ENCODE measurements at regions not wholly inside any gene's neighbourhood (a gene's known extent, or its start where the extent isn't known, plus 50 kb on each side); places are given as distances from the start of the nearest gene placed in this dataset.

DNA sequence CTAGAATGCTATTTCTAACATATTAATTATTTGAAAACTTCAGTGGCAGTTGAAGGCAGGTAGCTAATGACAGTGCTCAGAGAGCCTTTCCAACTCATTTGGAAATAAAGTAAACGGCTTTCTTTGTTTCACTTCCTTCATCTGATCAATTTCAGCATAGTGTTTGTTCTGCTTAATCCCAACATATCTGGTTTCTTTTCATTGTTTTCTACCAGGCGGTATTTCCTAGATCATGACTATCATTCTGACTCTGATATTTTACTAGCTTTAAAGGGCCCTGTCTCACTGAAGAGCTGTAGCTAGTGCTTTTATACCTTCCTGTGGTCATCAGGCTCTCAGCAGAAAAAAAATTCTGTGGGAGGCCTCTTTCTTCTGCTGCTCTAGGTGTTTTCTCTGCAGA is 178.6 kb downstream of the RBM26 start (continued):
- TF ChIP-seq, protein P1, sequence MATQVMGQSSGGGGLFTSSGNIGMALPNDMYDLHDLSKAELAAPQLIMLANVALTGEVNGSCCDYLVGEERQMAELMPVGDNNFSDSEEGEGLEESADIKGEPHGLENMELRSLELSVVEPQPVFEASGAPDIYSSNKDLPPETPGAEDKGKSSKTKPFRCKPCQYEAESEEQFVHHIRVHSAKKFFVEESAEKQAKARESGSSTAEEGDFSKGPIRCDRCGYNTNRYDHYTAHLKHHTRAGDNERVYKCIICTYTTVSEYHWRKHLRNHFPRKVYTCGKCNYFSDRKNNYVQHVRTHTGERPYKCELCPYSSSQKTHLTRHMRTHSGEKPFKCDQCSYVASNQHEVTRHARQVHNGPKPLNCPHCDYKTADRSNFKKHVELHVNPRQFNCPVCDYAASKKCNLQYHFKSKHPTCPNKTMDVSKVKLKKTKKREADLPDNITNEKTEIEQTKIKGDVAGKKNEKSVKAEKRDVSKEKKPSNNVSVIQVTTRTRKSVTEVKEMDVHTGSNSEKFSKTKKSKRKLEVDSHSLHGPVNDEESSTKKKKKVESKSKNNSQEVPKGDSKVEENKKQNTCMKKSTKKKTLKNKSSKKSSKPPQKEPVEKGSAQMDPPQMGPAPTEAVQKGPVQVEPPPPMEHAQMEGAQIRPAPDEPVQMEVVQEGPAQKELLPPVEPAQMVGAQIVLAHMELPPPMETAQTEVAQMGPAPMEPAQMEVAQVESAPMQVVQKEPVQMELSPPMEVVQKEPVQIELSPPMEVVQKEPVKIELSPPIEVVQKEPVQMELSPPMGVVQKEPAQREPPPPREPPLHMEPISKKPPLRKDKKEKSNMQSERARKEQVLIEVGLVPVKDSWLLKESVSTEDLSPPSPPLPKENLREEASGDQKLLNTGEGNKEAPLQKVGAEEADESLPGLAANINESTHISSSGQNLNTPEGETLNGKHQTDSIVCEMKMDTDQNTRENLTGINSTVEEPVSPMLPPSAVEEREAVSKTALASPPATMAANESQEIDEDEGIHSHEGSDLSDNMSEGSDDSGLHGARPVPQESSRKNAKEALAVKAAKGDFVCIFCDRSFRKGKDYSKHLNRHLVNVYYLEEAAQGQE (IDR thresholded peaks at IDR 0.05) = no peak
- TF ChIP-seq MAFK (IDR thresholded peaks at IDR 0.05; ENCODE audit: partially characterized antibody) = no peak
- no peak for TF ChIP-seq KDM5A (IDR thresholded peaks at IDR 0.05)

DNA sequence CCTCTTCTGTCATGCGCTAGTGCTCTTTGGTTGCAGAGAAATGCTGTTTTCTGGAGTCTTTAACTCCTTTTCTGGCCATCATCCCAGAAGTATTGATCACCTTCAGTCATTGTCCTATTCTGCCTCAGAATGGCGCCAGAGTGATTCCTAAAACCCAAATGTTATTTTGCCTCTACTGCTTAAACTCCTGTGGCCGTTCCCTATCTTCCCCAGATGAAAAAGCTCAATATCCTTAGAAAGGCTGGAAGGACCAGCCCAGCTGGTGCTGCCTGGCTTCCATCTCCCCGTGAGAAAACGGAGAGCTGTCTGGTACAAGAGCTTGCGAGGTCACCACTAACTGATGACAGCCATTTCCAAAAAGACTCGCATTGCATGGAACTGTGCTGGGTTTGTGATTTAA is 179.1 kb downstream of the RBM26 start:
- Histone ChIP-seq H3K9me3 (no peaks in the 10 kb centered on the region), H3K4me3 (no peak overlapping the region), H3K4me1 (no peaks in the 10 kb centered on the region), H3K27ac (no peak overlapping the region), H3K4me2 (no peak overlapping the region)
- no peak for DNase-seq (ENCODE audit: low read depth in 1 of 2, low spot score in 1 of 2)
- ATAC-seq = no peak
- POLR2A ChIA-PET = no interaction called here
- CTCF ChIA-PET = no interaction called here
- WGBS (ENCODE audit: missing lambda C conversion rate) = 43% methylated on average over 7 of the region's 7 CpGs
- TF ChIP-seq GATA3 (IDR thresholded peaks at IDR 0.05; ENCODE audit: borderline replicate concordance) = no peak
- no peak for TF ChIP-seq POLR2A (IDR thresholded peaks at IDR 0.05; ENCODE audit: low read length)
- TF ChIP-seq TP53 (CRISPR knock-in tag; IDR thresholded peaks at IDR 0.05) = no peak
- no peak for TF ChIP-seq HDAC2 (IDR thresholded peaks at IDR 0.05)
- no peak for TF ChIP-seq CBX2 (IDR thresholded peaks at IDR 0.05; ENCODE audit: borderline replicate concordance, low read depth)
- TF ChIP-seq, protein P2, sequence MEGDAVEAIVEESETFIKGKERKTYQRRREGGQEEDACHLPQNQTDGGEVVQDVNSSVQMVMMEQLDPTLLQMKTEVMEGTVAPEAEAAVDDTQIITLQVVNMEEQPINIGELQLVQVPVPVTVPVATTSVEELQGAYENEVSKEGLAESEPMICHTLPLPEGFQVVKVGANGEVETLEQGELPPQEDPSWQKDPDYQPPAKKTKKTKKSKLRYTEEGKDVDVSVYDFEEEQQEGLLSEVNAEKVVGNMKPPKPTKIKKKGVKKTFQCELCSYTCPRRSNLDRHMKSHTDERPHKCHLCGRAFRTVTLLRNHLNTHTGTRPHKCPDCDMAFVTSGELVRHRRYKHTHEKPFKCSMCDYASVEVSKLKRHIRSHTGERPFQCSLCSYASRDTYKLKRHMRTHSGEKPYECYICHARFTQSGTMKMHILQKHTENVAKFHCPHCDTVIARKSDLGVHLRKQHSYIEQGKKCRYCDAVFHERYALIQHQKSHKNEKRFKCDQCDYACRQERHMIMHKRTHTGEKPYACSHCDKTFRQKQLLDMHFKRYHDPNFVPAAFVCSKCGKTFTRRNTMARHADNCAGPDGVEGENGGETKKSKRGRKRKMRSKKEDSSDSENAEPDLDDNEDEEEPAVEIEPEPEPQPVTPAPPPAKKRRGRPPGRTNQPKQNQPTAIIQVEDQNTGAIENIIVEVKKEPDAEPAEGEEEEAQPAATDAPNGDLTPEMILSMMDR (IDR thresholded peaks at IDR 0.05) = no peak
- TF ChIP-seq, protein P1 (IDR thresholded peaks at IDR 0.05) = no peak
- TF ChIP-seq, protein P3, sequence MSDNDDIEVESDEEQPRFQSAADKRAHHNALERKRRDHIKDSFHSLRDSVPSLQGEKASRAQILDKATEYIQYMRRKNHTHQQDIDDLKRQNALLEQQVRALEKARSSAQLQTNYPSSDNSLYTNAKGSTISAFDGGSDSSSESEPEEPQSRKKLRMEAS (IDR thresholded peaks at IDR 0.05) = no peak
- TF ChIP-seq, protein P4, sequence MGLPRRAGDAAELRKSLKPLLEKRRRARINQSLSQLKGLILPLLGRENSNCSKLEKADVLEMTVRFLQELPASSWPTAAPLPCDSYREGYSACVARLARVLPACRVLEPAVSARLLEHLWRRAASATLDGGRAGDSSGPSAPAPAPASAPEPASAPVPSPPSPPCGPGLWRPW (IDR thresholded peaks at IDR 0.05) = no peak
- FAIRE-seq = no peak

DNA sequence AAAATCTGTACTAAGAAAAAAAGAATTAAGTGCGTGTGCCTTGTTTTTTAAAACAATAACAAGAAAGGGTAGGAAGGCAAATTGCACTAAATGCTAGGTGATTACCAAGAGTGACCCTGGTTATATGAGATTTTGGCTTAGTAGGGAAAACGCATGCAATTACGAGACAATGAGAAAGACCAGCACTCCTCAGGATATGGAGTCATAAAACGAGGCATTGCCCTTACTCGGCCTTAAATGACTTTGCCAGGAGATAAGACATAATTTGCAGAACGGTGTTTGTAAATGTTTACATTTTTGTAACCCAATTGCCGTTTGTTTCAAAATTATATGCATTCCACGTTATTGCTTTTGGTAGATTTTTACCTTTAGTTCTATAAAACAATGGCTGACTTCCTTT is 179.8 kb downstream of the RBM26 start:
- H3K4me2 ChIP-seq = no peak overlapping the region
- H3K4me1 ChIP-seq = no peaks in the 10 kb centered on the region
- POLR2A ChIA-PET = no interaction called here
- CTCF ChIA-PET = no interaction called here
- no peak for FAIRE-seq
- no peak for ATAC-seq
- 30% methylated on average over 8 of the region's 8 CpGs for WGBS (ENCODE audit: missing lambda C conversion rate)
- no peak overlapping the region for H3K27ac ChIP-seq
- H3K4me3 ChIP-seq = no peak overlapping the region
- no peak for DNase-seq (ENCODE audit: low read depth in 1 of 2, low spot score in 1 of 2)
- no peaks in the 10 kb centered on the region for H3K9me3 ChIP-seq
- TF ChIP-seq HDAC2 (IDR thresholded peaks at IDR 0.05) = no peak
- TF ChIP-seq RNF2 (IDR thresholded peaks at IDR 0.05; ENCODE audit: borderline replicate concordance, low read depth) = no peak
- TF ChIP-seq CBX2 (IDR thresholded peaks at IDR 0.05; ENCODE audit: borderline replicate concordance, low read depth) = no peak
- TF ChIP-seq KDM1A (IDR thresholded peaks at IDR 0.05; ENCODE audit: low read depth) = no peak
- TF ChIP-seq, protein P5, sequence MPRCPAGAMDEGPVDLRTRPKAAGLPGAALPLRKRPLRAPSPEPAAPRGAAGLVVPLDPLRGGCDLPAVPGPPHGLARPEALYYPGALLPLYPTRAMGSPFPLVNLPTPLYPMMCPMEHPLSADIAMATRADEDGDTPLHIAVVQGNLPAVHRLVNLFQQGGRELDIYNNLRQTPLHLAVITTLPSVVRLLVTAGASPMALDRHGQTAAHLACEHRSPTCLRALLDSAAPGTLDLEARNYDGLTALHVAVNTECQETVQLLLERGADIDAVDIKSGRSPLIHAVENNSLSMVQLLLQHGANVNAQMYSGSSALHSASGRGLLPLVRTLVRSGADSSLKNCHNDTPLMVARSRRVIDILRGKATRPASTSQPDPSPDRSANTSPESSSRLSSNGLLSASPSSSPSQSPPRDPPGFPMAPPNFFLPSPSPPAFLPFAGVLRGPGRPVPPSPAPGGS (IDR thresholded peaks at IDR 0.05) = no peak
- TF ChIP-seq CEBPB (IDR thresholded peaks at IDR 0.05) = no peak
- no peak for TF ChIP-seq RAD21 (conservative IDR thresholded peaks at IDR 0.05 in 1 of 2, IDR thresholded peaks at IDR 0.05 in 1 of 2)
- no peak for TF ChIP-seq HOXA7 (CRISPR knock-in tag; IDR thresholded peaks at IDR 0.05)

All from A549 (cell line).